H9 (cell line): ENCODE measurements at regions not wholly inside any gene's neighbourhood (a gene's known extent, or its start where the extent isn't known, plus 50 kb on each side); places are given as distances from the start of the nearest gene placed in this dataset.

Source experiments
- DNase-seq: peaks from one replicate; pipeline ENCODE4 v3.0.0-alpha.2; 2017
- H2AFZ ChIP-seq: one replicate; pipeline ENCODE4 v1.6.1; 2013; ENCODE audit warnings: mild to moderate bottlenecking, low read length, control low read depth, moderate library complexity
- H2AK5ac ChIP-seq: 2 replicates; pipeline ENCODE4 v1.6.1; 2013; ENCODE audit warnings: low read length, control low read depth, mixed read lengths; ENCODE audit not compliant: insufficient read length
- H2BK120ac ChIP-seq: one replicate; pipeline ENCODE4 v1.6.1; 2013; ENCODE audit warnings: low read depth, mild to moderate bottlenecking, low read length, control low read depth, inconsistent platforms; ENCODE audit not compliant: poor library complexity, severe bottlenecking
- H2BK12ac ChIP-seq: 2 replicates; pipeline ENCODE4 v1.6.1; 2013; ENCODE audit warnings: low read length, control low read depth, mixed read lengths, low read depth; ENCODE audit not compliant: insufficient read length
- H2BK15ac ChIP-seq: 2 replicates; pipeline ENCODE4 v1.6.1; 2013; ENCODE audit warnings: low read depth, low read length, control low read depth
- H2BK20ac ChIP-seq: one replicate; pipeline ENCODE4 v1.6.1; 2013; ENCODE audit warnings: low read depth, mild to moderate bottlenecking, low read length, control low read depth, inconsistent platforms; ENCODE audit not compliant: poor library complexity, severe bottlenecking
- H2BK5ac ChIP-seq: 2 replicates; pipeline ENCODE4 v1.6.1; 2013; ENCODE audit warnings: low read length, control low read depth, mixed read lengths; ENCODE audit not compliant: insufficient read length
- H3K14ac ChIP-seq: 2 replicates; pipeline ENCODE4 v1.6.1; 2013; ENCODE audit warnings: low read length, control low read depth; ENCODE audit not compliant: insufficient read depth
- H3K18ac ChIP-seq: 2 replicates; pipeline ENCODE4 v1.6.1; 2013; ENCODE audit warnings: low read depth, mild to moderate bottlenecking, mixed read lengths, low read length, control low read depth; ENCODE audit not compliant: insufficient read length
- H3K23ac ChIP-seq: 2 replicates; pipeline ENCODE4 v1.6.1; 2013; ENCODE audit warnings: low read length, control low read depth, mixed read lengths, low read depth; ENCODE audit not compliant: insufficient read length
- H3K23me2 ChIP-seq: 2 replicates; pipeline ENCODE4 v1.6.1; 2013; ENCODE audit warnings: low read depth, mild to moderate bottlenecking, mixed read lengths, low read length, control low read depth; ENCODE audit not compliant: insufficient read length, poor library complexity, severe bottlenecking
- H3K27ac ChIP-seq: 2 replicates; pipeline ENCODE4 v1.5.1; 2013; ENCODE audit warnings: low read length, control low read depth, mixed read lengths, low read depth; ENCODE audit not compliant: insufficient read length
- H3K27me3 ChIP-seq: 2 replicates; pipeline ENCODE4 v1.6.1; 2013; ENCODE audit warnings: low read length, control low read depth, inconsistent platforms; ENCODE audit not compliant: insufficient read depth
- H3K4ac ChIP-seq: 2 replicates; pipeline ENCODE4 v1.6.1; 2013; ENCODE audit warnings: low read depth, mild to moderate bottlenecking, control low read depth, inconsistent platforms, low read length, moderate library complexity
- H3K4me1 ChIP-seq: 2 replicates; pipeline ENCODE4 v1.6.1; 2013; ENCODE audit warnings: low read length, control low read depth, inconsistent platforms; ENCODE audit not compliant: insufficient read depth
- H3K4me2 ChIP-seq: 2 replicates; pipeline ENCODE4 v1.6.1; 2013; ENCODE audit warnings: low read length, control low read depth, mixed read lengths; ENCODE audit not compliant: insufficient read length, insufficient read depth
- H3K56ac ChIP-seq: 2 replicates; pipeline ENCODE4 v1.6.1; 2013; ENCODE audit warnings: low read depth, mild to moderate bottlenecking, mixed read lengths, low read length, control low read depth; ENCODE audit not compliant: insufficient read length
- H3K79me1 ChIP-seq: 2 replicates; pipeline ENCODE4 v1.6.1; 2013; ENCODE audit warnings: low read depth, mild to moderate bottlenecking, moderate library complexity, low read length, control low read depth, inconsistent platforms; ENCODE audit not compliant: insufficient read depth, poor library complexity, severe bottlenecking
- H3K79me2 ChIP-seq: 2 replicates; pipeline ENCODE4 v1.6.1; 2013; ENCODE audit warnings: low read length, control low read depth, inconsistent platforms; ENCODE audit not compliant: insufficient read depth
- H3K9ac ChIP-seq: 2 replicates; pipeline ENCODE4 v1.6.1; 2013; ENCODE audit warnings: low read length, control low read depth, mixed read lengths; ENCODE audit not compliant: insufficient read length; ENCODE audit errors: extremely low read depth
- H3K9me3 ChIP-seq: one replicate; pipeline ENCODE4 v1.6.1; 2013; ENCODE audit warnings: low read depth, low read length, inconsistent platforms; ENCODE audit not compliant: control insufficient read depth
- H3T11ph ChIP-seq: one replicate; pipeline ENCODE4 v1.6.1; 2013; ENCODE audit warnings: mild to moderate bottlenecking, low read length, control low read depth, inconsistent platforms
- H4K20me1 ChIP-seq: one replicate; pipeline ENCODE4 v1.6.1; 2013; ENCODE audit not compliant: control insufficient read depth, insufficient read length, insufficient read depth
- H4K5ac ChIP-seq: 2 replicates; pipeline ENCODE4 v1.6.1; 2013; ENCODE audit warnings: low read depth, mild to moderate bottlenecking, mixed read lengths, low read length, control low read depth; ENCODE audit not compliant: insufficient read length
- H4K8ac ChIP-seq: replicated peaks from 2 replicates; pipeline ENCODE4 v1.6.1; 2013; ENCODE audit warnings: low read length, control low read depth, mixed read lengths, low read depth; ENCODE audit not compliant: insufficient read length
- H4K91ac ChIP-seq: 2 replicates; pipeline ENCODE4 v1.6.1; 2013; ENCODE audit warnings: low read depth, mild to moderate bottlenecking, moderate library complexity, mixed read lengths, low read length, control low read depth; ENCODE audit not compliant: insufficient read length
- H3K27ac Mint-ChIP-seq, 3 experiments: 2 replicates in 2 of 3; 3 replicates in 1 of 3; pipeline ENCODE4 v1.8.0; 2020 to 2021; ENCODE audit warnings: mixed read lengths in 3 of 3, mild to moderate bottlenecking in 1 of 3, moderate library complexity in 1 of 3
- H3K27me3 Mint-ChIP-seq: 2 replicates; pipeline ENCODE4 v1.8.0; 2021; ENCODE audit warnings: low read depth, mild to moderate bottlenecking, moderate library complexity, mixed read lengths
- H3K36me3 Mint-ChIP-seq, 3 experiments: 2 replicates in 2 of 3; 3 replicates in 1 of 3; pipeline ENCODE4 v1.8.0; 2020 to 2021; ENCODE audit warnings: low read depth in 3 of 3, mixed read lengths in 3 of 3; ENCODE audit not compliant: insufficient read depth in 1 of 3
- H3K4me1 Mint-ChIP-seq, 2 experiments: 2 replicates each; pipeline ENCODE4 v1.8.0; 2020; ENCODE audit warnings: mixed read lengths in 2 of 2
- H3K4me3 Mint-ChIP-seq, 2 experiments: 2 replicates in 1 of 2; 3 replicates in 1 of 2; pipeline ENCODE4 v1.8.0; 2020 to 2021; ENCODE audit warnings: mild to moderate bottlenecking in 2 of 2, mixed read lengths in 2 of 2, moderate library complexity in 1 of 2
- H3K9me3 Mint-ChIP-seq, 2 experiments: 2 replicates in 1 of 2; 3 replicates in 1 of 2; pipeline ENCODE4 v1.8.0; 2020; ENCODE audit warnings: mild to moderate bottlenecking in 2 of 2, mixed read lengths in 2 of 2, moderate library complexity in 1 of 2
- CTCF ChIP-seq: fragments of 200-600 bp; sonication (generic); conservative IDR thresholded peaks from 3 replicates; pipeline ENCODE4 v1.8.0; 2021; ENCODE audit warnings: antibody characterized with exemption, mild to moderate bottlenecking
- WGBS: extraction: QIAGEN DNeasy Blood & Tissue Kit; methylation state at CpG from one replicate; pipeline ENCODE4 v1.1.7; 2013; ENCODE audit warnings: missing lambda C conversion rate, low lambda C conversion rate, mixed read lengths; ENCODE audit not compliant: insufficient read length; ENCODE audit errors: extremely low coverage; 5-methylcytosine and 5-hydroxymethylcytosine counted together

DNA sequence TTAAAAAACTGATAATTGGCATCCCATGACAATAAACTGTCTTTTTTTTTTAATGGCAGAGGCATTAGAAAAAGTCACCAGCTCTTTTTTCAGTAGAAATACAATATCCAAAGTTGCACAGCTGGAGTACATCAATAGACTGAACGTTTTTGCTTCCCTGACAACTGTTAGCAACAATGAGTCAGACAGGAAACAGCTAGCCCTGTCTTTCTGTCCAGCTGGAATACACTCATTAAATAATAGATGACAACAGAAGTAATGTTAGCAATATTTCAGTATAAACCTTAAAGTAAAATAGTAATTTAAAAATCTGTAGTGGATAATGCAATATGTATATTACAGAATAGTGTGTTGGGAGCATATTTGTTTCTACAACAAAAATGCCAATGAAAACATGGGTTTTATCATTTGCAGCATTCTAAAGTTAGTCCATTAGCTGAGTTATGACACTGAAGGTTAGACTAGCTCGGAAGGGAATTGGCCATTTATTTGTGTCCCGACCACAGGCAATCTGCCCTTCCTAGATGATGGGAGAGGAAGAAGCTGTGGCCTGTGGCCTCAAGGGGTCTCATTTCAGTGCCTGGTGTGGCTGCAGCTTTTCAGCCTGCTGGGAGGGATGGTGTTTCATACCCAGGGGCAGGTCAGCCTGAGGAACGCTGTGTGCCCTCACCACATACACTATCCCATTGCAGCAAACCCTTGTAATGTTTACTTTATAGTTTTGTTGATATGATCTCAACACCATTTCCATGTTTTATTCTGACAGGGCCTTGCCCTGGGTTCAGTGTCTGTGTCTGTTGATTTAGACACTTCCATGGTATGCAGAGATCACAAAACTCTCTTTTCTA is 173.3 kb downstream of the SLC16A9 start:
- no peak overlapping the region for H3K4ac ChIP-seq
- Mint-ChIP-seq H3K36me3 (no peaks in the 10 kb centered on the region), H3K27ac (no peak overlapping the region), H3K4me1 (peaks cover 6 to 7% of the 10 kb centered on the region in 2 experiments), H3K27me3 (no peaks in the 10 kb centered on the region), H3K4me3 (no peak overlapping the region), H3K9me3 (no peaks in the 10 kb centered on the region)
- H3K56ac ChIP-seq, result no peak overlapping the region
- no CpG with 5 or more reads among the region's 4 CpGs for WGBS
- no peak overlapping the region for H4K8ac ChIP-seq
- no peak for DNase-seq
- H3K79me2 ChIP-seq, result no peaks in the 10 kb centered on the region
- H2BK5ac ChIP-seq, result no peak overlapping the region
- H2BK20ac ChIP-seq, result no peak overlapping the region
- H3K79me1 ChIP-seq, result no peaks in the 10 kb centered on the region
- H3K14ac ChIP-seq, result no peak overlapping the region
- no peak overlapping the region for H3K9ac ChIP-seq
- no peak overlapping the region for H3T11ph ChIP-seq
- no peak overlapping the region for H2BK12ac ChIP-seq
- no peak overlapping the region for H3K27ac ChIP-seq
- no peak overlapping the region for H2BK120ac ChIP-seq
- H4K20me1 ChIP-seq, result no peaks in the 10 kb centered on the region
- no peak overlapping the region for H2BK15ac ChIP-seq
- no peak overlapping the region for H4K91ac ChIP-seq
- no peaks in the 10 kb centered on the region for H3K23me2 ChIP-seq
- no peak overlapping the region for H2AK5ac ChIP-seq
- H3K23ac ChIP-seq, result no peak overlapping the region
- H3K4me1 ChIP-seq, result no peaks in the 10 kb centered on the region
- no peak overlapping the region for H4K5ac ChIP-seq
- TF ChIP-seq CTCF, result no peak
- H3K27me3 ChIP-seq, result no peaks in the 10 kb centered on the region
- H2AFZ ChIP-seq, result no peak overlapping the region
- no peaks in the 10 kb centered on the region for H3K9me3 ChIP-seq
- H3K4me2 ChIP-seq, result no peak overlapping the region
- no peak overlapping the region for H3K18ac ChIP-seq
